ENCODE measurements at regions not wholly inside any gene's neighbourhood (a gene's known extent, or its start where the extent isn't known, plus 50 kb on each side); places are given as distances from the start of the nearest gene placed in this dataset.

DNA sequence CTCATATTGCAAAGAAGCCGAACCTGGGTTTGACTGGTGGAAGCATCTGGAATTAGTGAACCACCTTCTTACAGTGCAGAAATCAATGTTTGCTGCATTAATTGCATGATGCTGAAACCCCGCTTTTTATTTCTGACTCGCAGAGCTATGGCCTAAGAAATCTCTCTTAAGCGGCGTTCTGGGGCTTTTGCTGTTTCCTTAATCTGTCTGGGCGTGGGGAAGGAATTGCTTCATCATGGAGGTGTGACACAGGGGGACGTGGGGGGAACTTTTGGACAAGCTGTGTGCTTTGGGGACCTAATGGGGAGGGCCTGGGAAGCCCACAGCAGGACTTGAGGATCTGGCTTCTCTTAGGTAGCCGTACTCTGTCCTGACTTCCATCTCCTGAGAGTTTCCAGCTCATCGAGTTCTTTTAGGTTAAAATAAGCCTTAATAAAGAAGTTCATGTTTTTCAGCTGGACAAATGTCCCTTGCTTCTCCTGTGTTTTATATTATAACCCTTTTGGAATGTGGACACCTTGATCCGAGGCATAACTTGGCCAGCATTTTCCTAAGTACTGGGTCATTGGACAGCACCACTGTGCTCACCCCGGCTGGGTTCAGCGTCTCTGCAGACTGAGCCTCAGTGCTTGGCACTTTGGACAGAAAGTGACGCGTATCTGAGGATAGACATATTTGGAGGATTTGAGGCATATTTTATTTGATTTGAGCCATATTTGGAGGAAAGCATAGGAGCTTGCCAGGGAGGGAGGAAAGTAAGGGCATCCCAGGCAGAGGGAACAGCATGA, 192.1 kb upstream of the MYL2 start:
- intact Hi-C loops (cut with micrococcal nuclease; ENCODE audit: unreplicated experiment), result no loop called here
- Mint-ChIP-seq H3K9me3 (ENCODE audit: unreplicated experiment) (peaks cover 10% of the 10 kb centered on the region), H3K4me1 (ENCODE audit: low read depth, unreplicated experiment) (no peaks in the 10 kb centered on the region), H3K36me3 (ENCODE audit: insufficient read depth, unreplicated experiment) (no peaks in the 10 kb centered on the region), H3K27ac (ENCODE audit: unreplicated experiment) (no peak overlapping the region), H3K27me3 (ENCODE audit: insufficient read depth, unreplicated experiment) (peaks cover 13% of the 10 kb centered on the region), H3K4me3 (ENCODE audit: unreplicated experiment) (no peak overlapping the region)
- Histone ChIP-seq H3K4me3 (ENCODE audit: low read depth, low read length) (no peak overlapping the region), H3K9me3 (no peaks in the 10 kb centered on the region), H3K4me1 (no peaks in the 10 kb centered on the region), H3K27me3 (replicated peaks; ENCODE audit: control insufficient read depth, insufficient read depth, low read length) (no peaks in the 10 kb centered on the region; the same call in 1 of the 2 replicates), H3K36me3 (ENCODE audit: control insufficient read depth, insufficient read depth, low read length) (no peaks in the 10 kb centered on the region)
- no peak for DNase-seq
- CTCF ChIA-PET, result no interaction called here
- POLR2A ChIA-PET, result no interaction called here
- no TSS peak for BruUV-seq (replicated peaks)
- TF ChIP-seq CTCF (IDR thresholded peaks at IDR 0.05; ENCODE audit: insufficient read depth in 1 of 2, low read depth in 1 of 2, low read length in 1 of 2, severe bottlenecking in 1 of 2, unreplicated experiment in 1 of 2), result no peak

DNA sequence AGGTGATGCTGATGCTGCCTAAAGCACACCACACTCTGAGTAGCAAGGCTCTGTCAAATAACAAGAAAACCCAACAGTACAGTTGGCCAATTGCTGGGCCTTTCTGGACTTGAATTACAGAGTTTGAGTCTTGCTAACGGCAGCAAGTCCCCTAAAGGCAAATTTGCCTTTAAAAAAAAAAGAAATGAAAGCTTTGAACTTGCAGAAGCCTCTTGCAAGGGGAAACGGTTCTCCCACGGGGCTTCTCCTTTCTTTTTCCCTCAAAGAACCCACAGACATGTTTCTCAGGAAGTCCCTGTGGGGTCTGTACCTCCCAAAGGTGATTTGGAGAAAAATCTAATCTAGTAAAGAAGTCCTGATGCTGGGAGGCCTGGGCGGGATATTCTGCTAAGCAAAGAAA, 191.3 kb upstream of the MYL2 start:
- no peaks in the 10 kb centered on the region for H3K9me3 ChIP-seq
- intact Hi-C loops (cut with micrococcal nuclease; ENCODE audit: unreplicated experiment), result no loop called here
- CTCF ChIA-PET, result no interaction called here
- H3K27me3 ChIP-seq (replicated peaks; ENCODE audit: control insufficient read depth, insufficient read depth, low read length), result no peaks in the 10 kb centered on the region; the same call in 1 of the 2 replicates
- no peaks in the 10 kb centered on the region for H3K4me1 Mint-ChIP-seq (ENCODE audit: low read depth, unreplicated experiment)
- H3K4me3 ChIP-seq (ENCODE audit: low read depth, low read length), result no peak overlapping the region
- POLR2A ChIA-PET, result no interaction called here
- peaks cover 13% of the 10 kb centered on the region for H3K27me3 Mint-ChIP-seq (ENCODE audit: insufficient read depth, unreplicated experiment)
- no peak for TF ChIP-seq CTCF (IDR thresholded peaks at IDR 0.05; ENCODE audit: insufficient read depth in 1 of 2, low read depth in 1 of 2, low read length in 1 of 2, severe bottlenecking in 1 of 2, unreplicated experiment in 1 of 2)
- BruUV-seq (replicated peaks), result no TSS peak
- no peaks in the 10 kb centered on the region for H3K4me1 ChIP-seq
- no peak overlapping the region for H3K4me3 Mint-ChIP-seq (ENCODE audit: unreplicated experiment)
- H3K36me3 ChIP-seq (ENCODE audit: control insufficient read depth, insufficient read depth, low read length), result no peaks in the 10 kb centered on the region
- H3K36me3 Mint-ChIP-seq (ENCODE audit: insufficient read depth, unreplicated experiment), result no peaks in the 10 kb centered on the region
- no peak overlapping the region for H3K27ac Mint-ChIP-seq (ENCODE audit: unreplicated experiment)
- DNase-seq, result no peak
- peaks cover 10% of the 10 kb centered on the region for H3K9me3 Mint-ChIP-seq (ENCODE audit: unreplicated experiment)

- H3K27me3 ChIP-seq (replicated peaks; ENCODE audit: control insufficient read depth, insufficient read depth, low read length), result no peaks in the 10 kb centered on the region; the same call in 1 of the 2 replicates
These were observed 190.2 kb upstream of the MYL2 start for GRCh38 chr12:111110556-111110955.

More at GRCh38 chr12:111110556-111110955, 190.2 kb upstream of the MYL2 start:
- ChIA-PET CTCF (no interaction called here), POLR2A (no interaction called here)
- H3K4me1 Mint-ChIP-seq (ENCODE audit: low read depth, unreplicated experiment), result no peaks in the 10 kb centered on the region
- H3K9me3 Mint-ChIP-seq (ENCODE audit: unreplicated experiment), result peaks cover 4% of the 10 kb centered on the region
- peaks cover 10% of the 10 kb centered on the region for H3K27me3 Mint-ChIP-seq (ENCODE audit: insufficient read depth, unreplicated experiment)
- Histone ChIP-seq H3K4me3 (ENCODE audit: low read depth, low read length) (no peak overlapping the region), H3K9me3 (no peaks in the 10 kb centered on the region), H3K4me1 (no peaks in the 10 kb centered on the region), H3K36me3 (ENCODE audit: control insufficient read depth, insufficient read depth, low read length) (no peaks in the 10 kb centered on the region)
- H3K36me3 Mint-ChIP-seq (ENCODE audit: insufficient read depth, unreplicated experiment), result no peaks in the 10 kb centered on the region
- no peak for TF ChIP-seq CTCF (IDR thresholded peaks at IDR 0.05; ENCODE audit: insufficient read depth in 1 of 2, low read depth in 1 of 2, low read length in 1 of 2, severe bottlenecking in 1 of 2, unreplicated experiment in 1 of 2)
- intact Hi-C loops (cut with micrococcal nuclease; ENCODE audit: unreplicated experiment), result no loop called here
- no peak overlapping the region for H3K27ac Mint-ChIP-seq (ENCODE audit: unreplicated experiment)
- BruUV-seq (replicated peaks), result no TSS peak
- DNase-seq, result no peak
- H3K4me3 Mint-ChIP-seq (ENCODE audit: unreplicated experiment), result no peak overlapping the region

All from Caco-2 (cell line).